Gastrocnemius medialis (tissue), 4 donors: ENCODE measurements at regions not wholly inside any gene's neighbourhood (a gene's known extent, or its start where the extent isn't known, plus 50 kb on each side); places are given as distances from the start of the nearest gene placed in this dataset.

Source experiments
- ATAC-seq, 2 donors: fragments of 150-250 bp; one replicate each; pipeline ENCODE4 v1.9.1; 2016
- DNase-seq, 2 donors: peaks; one replicate each; pipeline ENCODE4 v3.0.0-alpha.2; 2019
- H3K27ac ChIP-seq, 4 donors: fragments of 200-600 bp; sonication (generic); 1 replicate in 1 of 4; 2 replicates in 3 of 4; pipeline ENCODE4 v1.5.1; 2016 to 2018; ENCODE audit warnings: mild to moderate bottlenecking in 2 of 4, moderate library complexity in 1 of 4
- H3K27me3 ChIP-seq, 3 donors: fragments of 200-600 bp; sonication (generic) in 2 of 3; 1 replicate in 1 of 3; 2 replicates in 2 of 3; pipeline versions ENCODE4 v1.5.1 to v1.6.0; 2016 to 2019; ENCODE audit warnings: mild to moderate bottlenecking in 1 of 3, moderate library complexity in 1 of 3
- H3K36me3 ChIP-seq, 2 donors: fragments of 200-600 bp; sonication (generic) in 1 of 2; one replicate each; pipeline ENCODE4 v1.5.1; 2017 to 2018
- H3K4me1 ChIP-seq, 2 donors: fragments of 200-600 bp; sonication (generic) in 1 of 2; one replicate each; pipeline ENCODE4 v1.5.1; 2016 to 2017; ENCODE audit warnings: mild to moderate bottlenecking in 2 of 2
- H3K4me3 ChIP-seq, 4 donors: fragments of 200-600 bp; sonication (generic) in 3 of 4; 1 replicate in 1 of 4; 2 replicates in 3 of 4; pipeline ENCODE4 v1.5.1; 2016 to 2019; ENCODE audit warnings: mild to moderate bottlenecking in 2 of 4
- H3K9me3 ChIP-seq, 3 donors: fragments of 200-600 bp; sonication (generic) in 2 of 3; 1 replicate in 1 of 3; 2 replicates in 2 of 3; pipeline ENCODE4 v1.5.1; 2016 to 2019
- POLR2A ChIP-seq, 2 donors: fragments of 450-650 bp; IDR thresholded peaks; one replicate each; pipeline ENCODE4 v1.6.1; 2017; ENCODE audit warnings: antibody characterized with exemption in 2 of 2, mild to moderate bottlenecking in 2 of 2, moderate library complexity in 2 of 2
- in situ Hi-C, 4 donors: fragments of 200-750 bp; cut with MboI; loops; one replicate each; pipeline versions ENCODE4 v1.15.0 to v1.8.0; 2017; ENCODE audit warnings: low sequenced_read_pairs in 4 of 4
- intact Hi-C: fragments of 100-400 bp; cut with DNase I; formaldehyde crosslinking; loops from one replicate; pipeline ENCODE4 v1.15.1; 2023; ENCODE audit warnings: low total_unique reads
- TF ChIP-seq, protein P1 (sequence below), 5 experiments: fragments of 450-650 bp in 3 of 5; fragments of 200-600 bp in 2 of 5; sonication (generic) in 2 of 5; IDR thresholded peaks in 4 of 5; conservative IDR thresholded peaks in 1 of 5; 1 replicate in 4 of 5; 2 replicates in 1 of 5; pipeline ENCODE4 v1.5.1; 2016 to 2019; ENCODE audit warnings: antibody characterized with exemption in 5 of 5, mild to moderate bottlenecking in 3 of 5, moderate library complexity in 3 of 5

DNA sequence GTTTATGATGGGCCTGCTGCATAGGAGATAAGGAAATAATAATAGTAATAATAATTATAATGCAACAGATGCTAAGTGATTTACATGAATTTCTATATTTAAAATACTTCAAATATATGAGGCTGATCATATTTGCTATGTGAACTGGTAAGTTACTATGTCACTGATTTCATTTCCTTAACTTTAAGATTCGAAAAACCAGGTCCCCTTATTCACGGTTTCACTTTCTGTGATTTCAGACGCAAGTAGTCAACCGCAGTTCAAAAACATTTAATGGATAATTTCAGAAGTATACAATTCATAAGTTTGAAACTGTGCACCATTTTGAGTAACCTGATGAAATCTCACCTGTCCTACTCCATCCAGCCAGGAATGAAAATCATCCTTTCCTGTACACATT is 1697.1 kb upstream of the LRRTM1 start:
- H3K27ac ChIP-seq = no peak overlapping the region
- intact Hi-C loops (no loop called here), in situ Hi-C loops (no loop called here)
- no peaks in the 10 kb centered on the region for H3K36me3 ChIP-seq
- DNase-seq = no peak
- no peak overlapping the region for H3K4me3 ChIP-seq
- no peak for ATAC-seq
- H3K27me3 ChIP-seq = no peaks in the 10 kb centered on the region
- no peaks in the 10 kb centered on the region for H3K9me3 ChIP-seq
- TF ChIP-seq POLR2A (IDR thresholded peaks at IDR 0.05) = no peak
- TF ChIP-seq, protein P1, sequence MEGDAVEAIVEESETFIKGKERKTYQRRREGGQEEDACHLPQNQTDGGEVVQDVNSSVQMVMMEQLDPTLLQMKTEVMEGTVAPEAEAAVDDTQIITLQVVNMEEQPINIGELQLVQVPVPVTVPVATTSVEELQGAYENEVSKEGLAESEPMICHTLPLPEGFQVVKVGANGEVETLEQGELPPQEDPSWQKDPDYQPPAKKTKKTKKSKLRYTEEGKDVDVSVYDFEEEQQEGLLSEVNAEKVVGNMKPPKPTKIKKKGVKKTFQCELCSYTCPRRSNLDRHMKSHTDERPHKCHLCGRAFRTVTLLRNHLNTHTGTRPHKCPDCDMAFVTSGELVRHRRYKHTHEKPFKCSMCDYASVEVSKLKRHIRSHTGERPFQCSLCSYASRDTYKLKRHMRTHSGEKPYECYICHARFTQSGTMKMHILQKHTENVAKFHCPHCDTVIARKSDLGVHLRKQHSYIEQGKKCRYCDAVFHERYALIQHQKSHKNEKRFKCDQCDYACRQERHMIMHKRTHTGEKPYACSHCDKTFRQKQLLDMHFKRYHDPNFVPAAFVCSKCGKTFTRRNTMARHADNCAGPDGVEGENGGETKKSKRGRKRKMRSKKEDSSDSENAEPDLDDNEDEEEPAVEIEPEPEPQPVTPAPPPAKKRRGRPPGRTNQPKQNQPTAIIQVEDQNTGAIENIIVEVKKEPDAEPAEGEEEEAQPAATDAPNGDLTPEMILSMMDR (IDR thresholded peaks at IDR 0.05 in 4 of 5, conservative IDR thresholded peaks at IDR 0.05 in 1 of 5) = no peak
- H3K4me1 ChIP-seq = no peaks in the 10 kb centered on the region

DNA sequence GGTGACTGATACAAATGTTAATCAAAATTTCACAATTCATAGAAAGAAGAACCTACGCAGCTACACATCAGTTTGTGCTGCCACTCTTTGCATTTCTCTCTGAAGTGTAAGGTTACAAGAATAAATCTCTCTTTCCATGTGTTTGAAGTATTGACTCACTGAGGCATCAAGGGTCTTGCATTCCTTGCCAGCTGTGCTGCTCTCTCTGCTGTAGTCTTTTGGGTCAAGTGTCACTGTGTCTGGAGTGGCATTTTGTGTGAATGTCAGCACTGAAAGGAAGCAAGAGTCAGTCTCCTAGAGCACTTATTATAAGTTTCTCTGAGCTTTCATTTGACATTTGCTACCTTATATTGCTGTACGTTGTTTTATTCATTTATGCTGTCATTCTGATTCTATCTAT is 1696.1 kb upstream of the LRRTM1 start:
- in situ Hi-C loops = no loop called here
- DNase-seq (no peak), ATAC-seq (no peak)
- Histone ChIP-seq H3K4me3 (no peak overlapping the region), H3K9me3 (no peaks in the 10 kb centered on the region), H3K27me3 (no peaks in the 10 kb centered on the region), H3K27ac (no peak overlapping the region), H3K4me1 (no peaks in the 10 kb centered on the region), H3K36me3 (no peaks in the 10 kb centered on the region)
- TF ChIP-seq, protein P1 (IDR thresholded peaks at IDR 0.05 in 4 of 5, conservative IDR thresholded peaks at IDR 0.05 in 1 of 5) = no peak
- intact Hi-C loops = no loop called here

DNA sequence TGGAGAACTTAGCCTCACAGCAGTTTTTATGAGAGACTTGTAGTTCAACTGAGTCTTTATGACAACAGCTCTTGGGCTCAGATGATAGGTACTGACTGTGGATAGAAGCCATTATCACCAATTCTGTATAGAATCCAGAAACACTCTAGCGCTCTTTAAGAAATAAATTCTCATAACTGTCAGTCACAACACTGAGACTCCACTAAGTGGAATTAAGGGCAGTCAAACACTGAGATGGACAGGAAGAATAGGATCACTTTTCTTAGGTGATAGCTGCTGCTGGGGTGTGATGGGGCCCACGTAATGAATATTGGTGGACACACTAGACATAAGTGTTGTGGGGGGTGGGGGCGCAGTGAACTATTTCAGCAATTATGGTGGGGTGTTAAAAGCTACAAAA is 1691.8 kb upstream of the LRRTM1 start:
- ATAC-seq (no peak), DNase-seq (no peak)
- H3K4me1 ChIP-seq = no peaks in the 10 kb centered on the region
- no peak overlapping the region for H3K4me3 ChIP-seq
- no peaks in the 10 kb centered on the region for H3K27me3 ChIP-seq
- no peak overlapping the region for H3K27ac ChIP-seq
- H3K36me3 ChIP-seq = no peaks in the 10 kb centered on the region
- in situ Hi-C loops = no loop called here
- TF ChIP-seq, protein P1 (IDR thresholded peaks at IDR 0.05 in 4 of 5, conservative IDR thresholded peaks at IDR 0.05 in 1 of 5) = no peak
- TF ChIP-seq POLR2A (IDR thresholded peaks at IDR 0.05) = no peak
- no peaks in the 10 kb centered on the region for H3K9me3 ChIP-seq
- intact Hi-C loops = no loop called here

DNA sequence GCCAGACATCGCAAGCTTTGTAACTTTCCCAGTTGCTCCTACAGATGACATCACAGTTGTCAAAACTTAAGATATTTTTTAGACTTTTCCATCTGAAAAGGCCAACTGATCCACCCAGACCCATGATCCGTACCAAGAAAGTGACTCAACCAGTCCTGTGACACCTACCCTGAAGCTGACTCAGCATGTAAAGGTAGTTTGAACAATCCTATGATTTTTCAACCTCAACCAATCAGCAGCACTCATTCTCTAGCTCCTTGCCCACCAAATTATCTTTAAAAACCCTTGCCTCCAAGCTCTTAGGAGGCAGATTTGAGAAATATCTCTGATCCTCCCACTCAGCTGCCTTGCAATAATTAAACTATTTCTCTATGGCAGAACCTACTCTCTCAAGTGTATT is 1686.7 kb upstream of the LRRTM1 start:
- Histone ChIP-seq H3K27me3 (no peaks in the 10 kb centered on the region), H3K36me3 (no peaks in the 10 kb centered on the region), H3K27ac (no peak overlapping the region), H3K4me1 (no peaks in the 10 kb centered on the region), H3K9me3 (no peaks in the 10 kb centered on the region), H3K4me3 (no peak overlapping the region)
- intact Hi-C loops (no loop called here), in situ Hi-C loops (no loop called here)
- no peak for ATAC-seq
- no peak for DNase-seq
- TF ChIP-seq POLR2A (IDR thresholded peaks at IDR 0.05) = no peak
- TF ChIP-seq, protein P1 (IDR thresholded peaks at IDR 0.05 in 4 of 5, conservative IDR thresholded peaks at IDR 0.05 in 1 of 5) = no peak

DNA sequence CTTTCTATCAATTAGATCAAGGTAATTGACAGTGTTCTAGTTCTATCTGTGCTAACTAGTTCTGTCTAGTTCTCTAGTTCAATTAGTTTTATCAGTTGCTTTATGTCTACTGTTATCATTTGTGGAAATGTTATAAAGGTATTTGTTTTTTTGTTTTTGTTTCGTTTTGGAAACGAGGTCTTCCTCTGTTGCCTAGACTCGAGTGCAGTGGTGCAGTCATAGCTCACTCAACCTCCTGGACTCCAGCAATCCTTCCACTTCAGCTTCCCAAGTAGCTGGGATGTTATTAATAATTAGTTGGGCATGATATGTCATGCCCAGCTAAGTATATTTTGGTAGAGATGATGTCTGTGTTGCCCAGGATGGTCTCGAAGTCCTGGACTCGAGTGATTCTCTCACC is 1682.8 kb upstream of the LRRTM1 start:
- intact Hi-C loops = no loop called here
- Histone ChIP-seq H3K27me3 (no peaks in the 10 kb centered on the region), H3K36me3 (no peaks in the 10 kb centered on the region), H3K4me1 (no peaks in the 10 kb centered on the region), H3K4me3 (no peak overlapping the region), H3K9me3 (no peaks in the 10 kb centered on the region), H3K27ac (no peak overlapping the region)
- in situ Hi-C loops = no loop called here
- ATAC-seq = no peak
- DNase-seq = no peak
- TF ChIP-seq, protein P1 (IDR thresholded peaks at IDR 0.05 in 4 of 5, conservative IDR thresholded peaks at IDR 0.05 in 1 of 5) = no peak
- TF ChIP-seq POLR2A (IDR thresholded peaks at IDR 0.05) = no peak
